MG63 (cell line): ENCODE measurements at regions not wholly inside any gene's neighbourhood (a gene's known extent, or its start where the extent isn't known, plus 50 kb on each side); places are given as distances from the start of the nearest gene placed in this dataset.
"Not testable (repeated sequence)": the region's sequence is repeated elsewhere in the genome, so short reads cannot be mapped to it uniquely, and the experiment has no call there.

Experiments
- DNase-seq: peaks from one replicate; pipeline ENCODE4 v3.0.0-alpha.2; 2020
- H3K27me3 ChIP-seq: fragments of 250-450 bp; sonication (Bioruptor Pico); 2 replicates; pipeline ENCODE4 v1.5.1; 2020; ENCODE audit warnings: mild to moderate bottlenecking, moderate library complexity
- H3K36me3 ChIP-seq: fragments of 250-450 bp; sonication (Bioruptor Pico); 2 replicates; pipeline ENCODE4 v1.5.1; 2020; ENCODE audit warnings: mild to moderate bottlenecking, moderate library complexity
- H3K4me3 ChIP-seq: fragments of 250-450 bp; sonication (Bioruptor Pico); 2 replicates; pipeline ENCODE4 v1.5.1; 2020; ENCODE audit warnings: mild to moderate bottlenecking, moderate library complexity
- H3K9me3 ChIP-seq: fragments of 250-450 bp; sonication (Bioruptor Pico); 2 replicates; pipeline ENCODE4 v1.5.1; 2020; ENCODE audit warnings: mild to moderate bottlenecking, moderate library complexity

DNA sequence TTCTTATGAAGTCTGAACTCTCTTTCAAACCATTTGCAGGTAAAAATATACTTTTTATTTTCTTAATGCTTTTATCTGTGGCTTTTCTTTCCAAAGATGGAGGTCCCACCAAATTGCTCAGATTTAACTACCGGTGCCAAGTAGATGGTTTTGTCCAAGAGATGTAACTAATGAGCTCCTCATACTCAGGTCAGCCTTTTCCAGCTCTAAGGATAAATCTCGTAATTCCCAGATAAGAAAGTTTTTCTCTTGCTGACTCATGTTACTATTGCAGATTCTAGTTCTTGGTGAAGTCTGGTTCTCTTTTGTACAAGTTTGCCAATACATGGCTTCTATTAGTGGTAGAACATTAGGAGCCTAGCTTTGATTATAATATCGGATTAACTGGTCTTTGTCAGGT is 550.8 kb upstream of the ZNF804A start:
- H3K27me3 ChIP-seq: no peaks in the 10 kb centered on the region
- no peaks in the 10 kb centered on the region for H3K36me3 ChIP-seq
- H3K4me3 ChIP-seq: no peak overlapping the region
- H3K9me3 ChIP-seq: no peaks in the 10 kb centered on the region
- DNase-seq: no peak

- Histone ChIP-seq H3K27me3 (no peaks in the 10 kb centered on the region), H3K36me3 (no peaks in the 10 kb centered on the region), H3K9me3 (no peaks in the 10 kb centered on the region), H3K4me3 (no peak overlapping the region)
- no peak for DNase-seq
Measured at GRCh38 chr2:184049566-184049965, 548.8 kb upstream of the ZNF804A start.

- Histone ChIP-seq H3K4me3 (no peak overlapping the region), H3K27me3 (no peaks in the 10 kb centered on the region), H3K9me3 (no peaks in the 10 kb centered on the region), H3K36me3 (no peaks in the 10 kb centered on the region)
- DNase-seq: no peak
Measured at GRCh38 chr2:184053326-184053725, 545.0 kb upstream of the ZNF804A start.

DNA sequence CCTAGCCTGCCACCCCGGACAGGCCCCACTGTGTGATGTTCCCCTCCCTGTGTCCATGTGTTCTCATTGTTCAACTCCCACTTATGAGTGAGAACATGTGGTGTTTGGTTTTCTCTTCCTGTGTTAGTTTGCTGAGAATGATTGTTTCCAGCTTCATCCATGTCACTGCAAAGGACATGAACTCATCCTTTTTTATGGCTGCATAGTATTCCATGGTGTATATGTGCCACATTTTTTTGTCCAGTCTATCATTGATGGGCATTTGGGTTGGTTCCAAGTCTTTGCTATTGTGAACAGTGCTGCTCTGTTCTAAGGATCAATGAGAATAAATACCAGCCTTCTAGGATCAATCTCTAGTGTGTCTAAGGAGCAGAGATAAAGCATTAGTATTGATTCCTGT is 543.9 kb upstream of the ZNF804A start:
- not testable (repeated sequence) for H3K4me3 ChIP-seq, H3K9me3 ChIP-seq, DNase-seq, H3K36me3 ChIP-seq, H3K27me3 ChIP-seq

DNA sequence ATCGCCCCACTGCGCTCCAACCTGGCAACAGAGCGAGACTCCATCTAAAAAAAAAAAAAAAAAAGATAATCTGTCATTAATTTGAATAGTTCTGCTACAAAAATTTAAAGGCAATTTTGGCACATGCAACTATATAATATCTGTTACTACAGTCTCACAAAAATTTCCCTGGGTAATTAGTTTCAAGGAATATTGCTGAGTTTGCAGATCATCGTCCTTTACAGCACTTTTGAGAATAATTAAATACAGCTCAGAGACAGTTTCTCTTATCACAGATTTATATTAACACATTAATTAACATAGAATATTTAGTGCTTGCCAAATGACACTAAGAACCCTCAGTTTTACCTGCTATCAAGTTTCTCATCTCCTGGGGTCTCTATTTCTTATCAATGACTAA is 540.4 kb upstream of the ZNF804A start:
- DNase-seq: no peak
- Histone ChIP-seq H3K4me3 (no peak overlapping the region), H3K27me3 (no peaks in the 10 kb centered on the region), H3K9me3 (no peaks in the 10 kb centered on the region), H3K36me3 (no peaks in the 10 kb centered on the region)

GRCh38 chr2:184060268-184060667 is 538.1 kb upstream of the ZNF804A start:
- not testable (repeated sequence) for H3K4me3 ChIP-seq, H3K36me3 ChIP-seq, H3K9me3 ChIP-seq, H3K27me3 ChIP-seq, DNase-seq

GRCh38 chr2:184067502-184067901 is 530.8 kb upstream of the ZNF804A start:
- Histone ChIP-seq H3K4me3 (no peak overlapping the region), H3K27me3 (no peaks in the 10 kb centered on the region), H3K36me3 (no peaks in the 10 kb centered on the region), H3K9me3 (no peaks in the 10 kb centered on the region)
- DNase-seq: no peak

DNA sequence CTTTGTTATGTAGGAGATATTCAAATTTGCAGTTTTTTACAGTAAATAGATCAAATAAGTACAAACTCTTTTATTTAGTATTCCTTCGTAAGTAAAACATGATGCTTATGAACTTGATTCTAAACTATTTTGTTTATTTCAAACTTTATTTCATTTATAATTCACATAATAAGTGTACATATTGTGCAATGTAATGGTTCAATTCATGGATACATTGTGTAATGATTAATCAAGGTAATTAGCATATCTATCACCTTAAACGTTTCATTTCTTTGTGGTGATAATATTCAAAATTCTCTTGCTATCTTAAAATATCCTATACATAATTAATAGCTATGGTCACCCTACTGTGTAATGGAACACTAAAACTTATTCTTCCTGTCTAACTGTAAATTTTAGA is 525.9 kb upstream of the ZNF804A start:
- H3K9me3 ChIP-seq: no peaks in the 10 kb centered on the region
- H3K4me3 ChIP-seq: no peak overlapping the region
- DNase-seq: no peak

DNA sequence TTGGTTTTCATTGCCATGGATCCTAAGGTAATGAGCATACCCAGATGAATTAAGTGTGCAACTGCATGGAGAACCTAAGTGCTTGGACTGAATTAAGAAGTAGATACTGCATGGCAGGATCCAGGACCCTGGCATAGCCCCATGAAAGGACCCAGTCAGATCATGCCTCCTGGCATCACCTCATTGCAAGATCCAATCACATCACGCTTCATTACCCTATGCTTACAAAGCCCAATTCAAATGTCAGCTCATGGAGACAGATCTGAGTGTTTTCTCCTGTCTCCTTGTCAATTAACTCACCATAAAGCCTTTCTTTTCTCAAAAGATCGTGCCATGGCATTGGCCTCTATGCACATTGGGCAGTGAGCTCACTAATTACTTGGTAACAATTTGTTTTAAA is 519.8 kb upstream of the ZNF804A start:
- no peaks in the 10 kb centered on the region for H3K27me3 ChIP-seq
- no peak for DNase-seq
- H3K36me3 ChIP-seq: no peaks in the 10 kb centered on the region
- H3K4me3 ChIP-seq: no peak overlapping the region
- no peaks in the 10 kb centered on the region for H3K9me3 ChIP-seq

More for the DNA sequence above, 525.9 kb upstream of the ZNF804A start:
- Histone ChIP-seq H3K36me3 (no peaks in the 10 kb centered on the region), H3K27me3 (no peaks in the 10 kb centered on the region)

GRCh38 chr2:184091456-184091855 is 506.9 kb upstream of the ZNF804A start:
- Histone ChIP-seq H3K4me3 (no peak overlapping the region), H3K27me3 (no peaks in the 10 kb centered on the region), H3K36me3 (no peaks in the 10 kb centered on the region), H3K9me3 (no peaks in the 10 kb centered on the region)
- no peak for DNase-seq

DNA sequence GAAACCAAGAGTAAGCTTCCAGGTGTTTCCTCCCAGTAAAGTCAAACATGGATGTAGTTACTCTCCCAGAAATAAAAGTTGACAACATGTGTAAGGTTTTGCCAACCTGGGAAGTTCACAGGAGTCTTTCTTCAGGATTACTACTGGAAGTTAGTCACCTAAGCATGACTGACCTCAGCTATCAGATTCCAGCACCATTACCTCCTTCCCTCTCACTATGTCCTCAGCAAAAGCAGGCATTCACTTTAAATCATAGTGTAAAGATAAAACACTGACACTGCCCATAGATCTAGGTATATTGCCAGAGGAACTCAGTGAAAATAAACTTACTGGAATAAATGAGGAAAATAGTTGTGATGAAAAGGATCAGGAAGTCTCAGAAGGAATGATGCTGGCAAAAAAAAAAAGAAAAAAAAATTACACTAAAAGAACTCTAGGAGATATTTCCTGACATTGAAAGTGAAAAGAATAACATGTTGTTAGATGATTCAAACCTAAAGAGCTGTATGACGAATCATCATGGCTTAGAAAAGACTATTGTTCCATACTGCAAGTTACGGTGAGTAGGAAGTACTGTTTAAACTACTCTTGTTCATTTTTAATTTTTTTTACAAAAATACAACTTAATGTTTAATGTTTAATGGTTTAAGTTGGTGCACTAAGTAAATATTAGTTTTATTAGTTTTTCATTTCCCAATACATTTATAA is 484.5 kb upstream of the ZNF804A start:
- H3K27me3 ChIP-seq: no peaks in the 10 kb centered on the region
- H3K4me3 ChIP-seq: no peak overlapping the region
- H3K9me3 ChIP-seq: no peaks in the 10 kb centered on the region
- H3K36me3 ChIP-seq: no peaks in the 10 kb centered on the region
- no peak for DNase-seq

GRCh38 chr2:184114439-184114838 is 483.9 kb upstream of the ZNF804A start:
- Histone ChIP-seq H3K27me3 (no peaks in the 10 kb centered on the region), H3K36me3 (no peaks in the 10 kb centered on the region), H3K9me3 (no peaks in the 10 kb centered on the region), H3K4me3 (no peak overlapping the region)
- no peak for DNase-seq

GRCh38 chr2:184119989-184120800 is 478.1 kb upstream of the ZNF804A start:
- no peak overlapping the region for H3K4me3 ChIP-seq
- H3K27me3 ChIP-seq: no peaks in the 10 kb centered on the region
- no peaks in the 10 kb centered on the region for H3K36me3 ChIP-seq
- DNase-seq: no peak
- no peaks in the 10 kb centered on the region for H3K9me3 ChIP-seq

DNA sequence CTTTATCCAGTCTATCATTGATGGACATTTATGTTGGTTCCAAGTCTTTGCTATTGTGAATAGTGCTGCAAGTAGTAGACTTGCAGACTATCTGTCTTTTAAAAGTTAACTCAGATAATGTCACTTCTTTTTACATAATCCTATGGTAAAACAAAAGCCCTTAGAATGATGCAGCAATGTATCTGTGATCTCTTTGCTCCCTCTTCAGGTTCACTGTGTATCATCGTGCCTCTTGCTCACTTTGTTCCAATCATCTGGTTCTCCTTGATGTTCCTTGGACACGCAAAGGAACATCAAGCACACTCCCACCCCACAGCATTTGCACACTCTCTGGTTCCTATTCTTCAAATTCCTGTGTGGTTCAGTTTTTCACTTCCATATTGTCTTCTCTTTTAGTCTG is 472.5 kb upstream of the ZNF804A start:
- no peaks in the 10 kb centered on the region for H3K27me3 ChIP-seq
- H3K36me3 ChIP-seq: no peaks in the 10 kb centered on the region
- DNase-seq: no peak
- no peaks in the 10 kb centered on the region for H3K9me3 ChIP-seq
- no peak overlapping the region for H3K4me3 ChIP-seq

DNA sequence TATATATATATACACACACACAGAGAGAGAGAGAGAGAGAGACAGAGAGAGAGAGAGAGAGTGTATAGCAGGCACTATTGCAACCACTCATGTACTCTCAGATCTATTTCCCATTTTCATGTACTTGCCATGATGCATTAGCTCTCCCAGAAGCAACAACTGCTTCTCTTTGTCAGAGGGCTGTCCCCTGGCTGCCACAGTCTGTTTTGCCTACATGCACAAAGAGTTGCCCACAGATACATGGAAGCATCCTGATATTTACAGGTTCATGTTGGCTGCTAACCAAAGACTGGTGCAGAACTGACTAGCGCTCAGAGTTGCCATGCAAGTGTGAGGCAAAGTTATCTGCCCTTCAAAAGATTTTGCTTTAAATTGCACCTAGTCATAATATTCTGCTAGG is 469.3 kb upstream of the ZNF804A start:
- H3K36me3 ChIP-seq: no peaks in the 10 kb centered on the region
- H3K4me3 ChIP-seq: no peak overlapping the region
- no peak for DNase-seq
- no peaks in the 10 kb centered on the region for H3K27me3 ChIP-seq
- H3K9me3 ChIP-seq: no peaks in the 10 kb centered on the region

DNA sequence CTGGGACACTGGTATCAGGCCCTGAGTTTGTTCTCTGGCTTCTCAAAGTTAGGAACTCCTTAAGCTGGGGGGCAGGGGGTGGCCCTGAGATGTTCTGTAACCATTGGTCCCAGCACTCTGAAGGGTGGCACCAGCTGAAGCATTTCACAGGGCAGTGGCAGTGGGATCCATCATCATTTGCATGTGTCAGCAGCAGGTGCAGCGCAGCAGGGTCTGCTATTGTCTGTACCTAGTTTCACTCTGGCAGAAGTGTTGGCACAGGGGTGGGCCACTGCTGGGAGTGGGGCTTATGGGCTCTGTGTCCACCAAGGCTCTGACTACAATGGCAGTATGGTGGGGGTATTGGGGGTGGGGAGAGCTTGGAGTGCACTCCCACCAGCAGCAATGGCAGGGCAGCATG is 460.4 kb upstream of the ZNF804A start:
- no peaks in the 10 kb centered on the region for H3K27me3 ChIP-seq
- H3K4me3 ChIP-seq: no peak overlapping the region
- DNase-seq: no peak
- no peaks in the 10 kb centered on the region for H3K36me3 ChIP-seq
- peaks cover 8% of the 10 kb centered on the region; the same call in 1 of the 2 replicates for H3K9me3 ChIP-seq

DNA sequence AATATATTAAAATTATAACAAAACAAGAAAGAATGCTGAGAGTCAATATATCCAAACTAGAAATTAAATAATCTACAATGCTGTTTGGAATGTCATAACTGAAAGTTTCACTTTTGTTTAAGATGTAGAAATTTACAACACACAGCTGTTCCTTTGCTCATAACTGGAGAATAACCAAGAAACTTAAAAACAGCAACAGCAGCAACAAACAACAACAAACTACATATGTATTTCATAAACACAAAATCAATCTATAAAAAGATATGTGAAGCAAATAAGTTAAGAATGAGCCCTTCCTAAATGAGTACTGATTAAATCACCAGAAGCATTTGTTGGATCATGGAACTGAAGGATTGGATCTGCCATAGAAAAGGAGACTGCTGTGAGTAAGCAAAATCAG is 456.5 kb upstream of the ZNF804A start:
- DNase-seq: no peak
- Histone ChIP-seq H3K9me3 (no peaks in the 10 kb centered on the region), H3K4me3 (no peak overlapping the region)

DNA sequence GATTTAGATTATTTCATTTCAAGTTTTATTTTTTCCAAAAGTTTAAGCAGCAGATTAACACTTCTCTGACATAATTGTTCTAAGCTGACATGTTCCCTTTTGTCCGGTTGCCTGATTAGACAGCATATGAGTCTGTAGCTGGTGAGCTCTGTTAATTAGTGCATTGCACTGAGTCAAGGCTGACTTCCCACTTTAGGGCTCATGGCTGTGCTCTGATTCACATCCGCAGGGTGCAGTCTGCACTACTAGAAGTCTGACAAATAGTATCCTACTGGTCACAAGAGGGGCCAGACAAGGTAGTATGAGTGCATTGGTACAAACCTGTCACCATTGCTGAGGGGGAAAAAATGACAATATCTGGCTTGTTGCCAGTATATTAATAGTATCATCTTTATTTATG is 443.9 kb upstream of the ZNF804A start:
- H3K4me3 ChIP-seq: no peak overlapping the region
- DNase-seq: no peak
- no peaks in the 10 kb centered on the region for H3K27me3 ChIP-seq
- no peaks in the 10 kb centered on the region for H3K9me3 ChIP-seq
- no peaks in the 10 kb centered on the region for H3K36me3 ChIP-seq

More for the DNA sequence above, 456.5 kb upstream of the ZNF804A start:
- Histone ChIP-seq H3K27me3 (no peaks in the 10 kb centered on the region), H3K36me3 (no peaks in the 10 kb centered on the region)
